ENCODE measurements at regions not wholly inside any gene's neighbourhood (a gene's known extent, or its start where the extent isn't known, plus 50 kb on each side); places are given as distances from the start of the nearest gene placed in this dataset.

DNA sequence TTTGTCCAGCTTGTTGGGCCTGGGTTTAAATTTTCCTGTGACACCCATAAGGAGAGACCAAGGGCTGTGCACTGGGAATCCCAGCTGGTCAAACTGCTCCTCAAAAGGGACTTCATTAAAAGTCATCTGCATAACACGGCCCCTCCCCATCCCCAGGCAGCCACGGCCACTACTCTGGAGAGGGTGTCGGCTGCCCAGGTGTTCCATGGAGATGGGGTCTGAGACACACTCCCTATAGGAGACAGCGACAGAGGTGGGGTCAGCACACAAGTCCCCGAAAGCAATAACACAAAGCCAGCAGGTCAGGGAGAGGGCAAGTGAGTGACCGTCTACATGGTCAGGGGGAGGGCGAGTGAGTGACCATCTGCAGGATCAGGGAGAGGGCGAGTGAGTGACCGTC lies 75.6 kb upstream of the BCL11B start:
- no peak for DNase-seq

DNA sequence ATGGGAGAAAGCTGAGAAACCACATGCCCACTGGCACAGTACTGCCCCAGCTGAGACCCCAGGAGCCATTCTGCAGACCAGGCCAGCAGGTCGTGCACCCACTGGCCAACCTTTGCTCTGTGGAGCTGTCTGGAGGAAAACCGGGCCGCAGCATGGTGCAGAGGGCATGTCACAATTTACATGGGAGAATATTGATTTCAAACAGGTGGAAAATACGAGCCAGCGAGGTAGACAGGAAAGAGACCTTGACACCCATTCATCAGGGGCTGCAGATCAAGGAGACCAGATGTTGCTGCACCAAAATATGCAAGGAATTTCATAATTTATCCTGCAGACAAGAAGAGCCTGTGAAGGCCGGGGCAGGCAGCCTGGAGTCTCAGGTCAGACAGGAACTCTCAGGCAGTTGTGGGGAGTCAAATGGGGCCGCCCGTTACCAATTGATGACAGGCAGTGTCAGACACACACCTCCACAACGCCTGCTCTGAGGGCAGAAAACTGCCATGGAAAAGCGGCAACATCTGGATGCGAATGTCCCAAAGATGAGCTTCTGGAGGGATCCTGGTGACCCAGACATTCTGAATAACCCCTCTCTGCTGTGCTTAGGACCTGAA lies 74.6 kb upstream of the BCL11B start:
- no peak for DNase-seq

DNA sequence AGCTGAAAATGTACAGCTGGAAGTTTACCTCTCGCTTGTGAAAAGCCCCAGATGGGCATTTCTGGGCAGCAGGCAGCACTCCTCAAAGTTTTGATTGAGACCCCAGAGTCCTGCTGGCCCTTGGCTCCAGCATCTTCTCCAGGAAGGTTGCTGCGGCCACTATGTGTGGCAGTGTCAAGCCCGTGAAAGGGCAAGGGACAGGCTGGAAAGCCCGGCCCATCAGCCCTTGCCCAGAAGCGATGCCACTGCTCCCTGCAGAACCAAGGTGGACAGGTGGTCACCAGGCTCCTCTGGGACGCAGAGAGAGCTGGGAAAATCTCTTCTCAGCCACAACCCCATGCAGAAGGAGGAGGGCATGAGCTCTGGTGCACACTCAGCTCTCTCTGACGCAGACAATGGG lies 73.5 kb upstream of the BCL11B start:
- DNase-seq: no peak

DNA sequence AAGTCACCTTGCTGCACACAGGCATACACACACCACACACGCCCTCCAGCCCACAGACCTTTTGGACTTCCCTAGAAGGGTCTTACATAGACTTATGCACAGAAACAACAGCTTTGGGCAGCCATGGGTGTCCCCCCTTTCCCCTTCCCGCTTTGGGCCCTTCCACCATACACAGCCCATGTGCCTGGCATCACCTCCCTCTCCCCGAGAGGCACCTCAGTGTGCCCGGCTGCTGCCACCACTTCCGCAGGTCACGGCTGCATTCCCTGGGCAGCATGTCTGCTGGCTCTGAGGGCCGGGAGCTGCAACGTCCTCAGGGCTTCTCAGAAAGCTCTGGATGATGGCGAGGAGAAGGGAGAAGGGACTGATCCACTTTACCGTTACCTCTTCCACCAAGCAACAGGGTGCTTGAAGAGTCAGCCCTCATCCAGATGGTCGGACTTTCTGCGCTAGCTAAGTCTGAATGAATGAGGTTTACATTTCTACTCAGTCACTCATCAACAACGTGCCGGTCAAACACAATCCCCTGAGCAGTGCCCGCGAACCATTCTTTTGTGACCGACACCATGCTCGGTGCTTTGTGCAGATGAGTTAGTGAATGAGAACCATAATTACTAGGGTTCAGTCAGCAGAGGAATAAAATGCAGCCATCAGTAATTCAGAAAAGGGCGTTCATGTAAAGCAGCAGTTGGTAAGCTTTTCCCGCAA lies 72.2 kb upstream of the BCL11B start:
- no peak for DNase-seq

DNA sequence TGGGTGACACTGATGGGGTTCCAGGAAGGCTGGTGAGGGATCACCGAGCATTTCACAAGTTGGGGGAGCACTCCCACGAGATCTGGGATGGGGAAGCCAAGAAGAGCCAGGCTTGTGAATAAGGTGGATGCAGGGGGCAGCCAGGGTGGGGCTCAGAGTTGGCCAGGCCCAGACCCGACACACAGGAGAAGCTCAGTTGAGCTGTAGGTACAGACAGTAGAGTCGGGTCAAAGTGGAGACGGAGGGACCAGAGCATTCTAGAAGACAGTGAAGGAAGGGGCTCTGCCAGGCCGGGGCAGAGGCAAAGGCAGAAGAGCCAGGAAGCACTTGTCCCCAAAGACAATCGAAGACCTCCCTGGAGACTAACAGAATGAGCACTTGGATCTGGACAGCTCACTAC lies 70.9 kb upstream of the BCL11B start:
- DNase-seq: no peak

DNA sequence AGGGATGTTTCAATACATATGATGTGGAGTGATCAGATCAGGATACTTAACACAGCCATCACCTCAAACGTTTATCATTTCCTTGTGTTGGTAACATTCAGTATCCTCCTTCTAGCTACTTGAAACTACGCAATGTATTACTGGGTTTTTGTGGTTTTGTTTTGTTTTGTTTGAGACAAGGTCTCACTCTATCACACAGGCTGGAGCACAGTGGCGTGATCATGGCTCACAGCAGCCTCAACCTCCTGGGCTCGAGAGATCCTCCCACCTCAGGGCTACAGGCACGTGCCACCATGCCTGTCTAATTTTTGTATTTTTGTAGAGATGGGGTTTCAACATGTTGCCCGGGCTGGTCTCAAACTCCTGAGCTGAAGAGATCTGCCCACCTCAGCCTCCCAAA lies 70.2 kb upstream of the BCL11B start:
- no peak for DNase-seq

DNA sequence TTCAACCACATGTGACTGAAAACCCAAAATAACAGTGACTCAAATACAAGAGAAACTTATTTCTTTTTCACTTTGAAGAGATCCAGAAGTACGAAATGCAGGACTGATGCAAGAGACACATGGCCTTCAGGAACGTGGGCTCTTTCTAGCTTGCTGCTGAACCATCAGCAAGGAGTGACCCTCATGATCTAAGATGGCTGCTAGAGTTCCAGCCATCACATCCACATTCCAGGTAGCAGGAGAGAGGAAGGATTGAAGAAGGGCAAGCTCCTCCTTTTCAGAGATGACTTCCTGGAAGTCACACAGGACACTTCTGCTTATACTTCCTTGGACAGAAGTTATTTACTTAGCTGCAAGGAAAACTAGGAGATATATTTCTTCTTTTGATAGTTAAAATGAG lies 67.6 kb upstream of the BCL11B start:
- no peak for DNase-seq

DNA sequence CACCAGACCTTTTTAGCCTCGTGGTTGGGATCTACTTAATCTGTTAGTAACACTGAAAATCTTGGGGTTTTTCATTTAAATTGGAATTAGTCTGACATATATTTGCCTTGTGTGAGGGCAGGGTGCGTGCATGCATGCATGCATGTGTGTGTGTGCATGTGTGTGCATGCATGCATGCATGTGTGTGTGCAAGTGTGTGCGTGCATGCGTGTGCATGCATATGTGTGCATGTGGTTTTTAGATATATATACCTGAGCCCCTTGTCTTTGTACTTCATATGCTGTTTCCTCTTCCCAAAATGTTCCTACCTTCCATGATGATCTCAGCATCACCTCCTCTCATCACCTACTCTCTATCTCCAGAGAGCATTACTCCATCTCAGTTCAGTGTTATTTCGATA lies 66.3 kb upstream of the BCL11B start:
- DNase-seq: no peak

DNA sequence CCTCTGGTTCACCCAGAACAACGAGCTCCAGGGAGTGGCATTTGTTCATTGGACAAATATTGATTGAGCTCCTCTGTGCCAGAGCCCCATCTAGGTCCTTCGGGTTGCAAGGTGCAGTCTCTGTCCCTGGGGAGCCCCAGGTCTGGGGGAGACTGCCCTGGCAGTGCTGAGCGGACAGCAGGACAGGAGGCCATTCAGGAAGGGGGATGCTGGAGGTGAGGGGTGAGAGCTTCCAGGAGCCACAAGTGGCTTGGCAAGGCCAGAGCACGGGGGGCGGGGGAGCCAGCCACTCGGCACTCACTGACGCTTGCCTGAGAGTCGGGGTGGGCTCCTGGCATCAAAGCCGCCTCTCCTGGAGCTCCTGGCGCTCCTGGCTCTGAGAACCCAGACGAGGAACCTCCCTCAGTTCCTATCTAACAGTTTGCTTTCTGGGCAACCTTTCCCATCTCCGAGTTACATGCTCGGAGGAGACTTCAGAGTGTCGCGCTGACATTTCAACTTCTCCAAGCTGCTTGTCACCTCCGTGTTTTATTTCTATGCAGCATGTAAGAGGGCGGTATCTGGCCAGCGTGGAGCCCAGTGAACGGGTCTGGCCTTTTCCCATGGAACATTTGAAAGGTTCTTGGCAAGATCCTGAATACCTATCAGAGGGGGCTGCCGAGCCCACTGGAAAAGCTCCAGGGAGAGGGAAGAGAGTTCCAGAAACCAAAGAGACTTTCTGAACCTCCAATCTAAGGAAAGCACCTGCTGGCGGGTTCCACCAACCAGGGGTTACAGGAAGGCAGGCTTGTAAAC lies 62.0 kb upstream of the BCL11B start:
- DNase-seq: no peak

DNA sequence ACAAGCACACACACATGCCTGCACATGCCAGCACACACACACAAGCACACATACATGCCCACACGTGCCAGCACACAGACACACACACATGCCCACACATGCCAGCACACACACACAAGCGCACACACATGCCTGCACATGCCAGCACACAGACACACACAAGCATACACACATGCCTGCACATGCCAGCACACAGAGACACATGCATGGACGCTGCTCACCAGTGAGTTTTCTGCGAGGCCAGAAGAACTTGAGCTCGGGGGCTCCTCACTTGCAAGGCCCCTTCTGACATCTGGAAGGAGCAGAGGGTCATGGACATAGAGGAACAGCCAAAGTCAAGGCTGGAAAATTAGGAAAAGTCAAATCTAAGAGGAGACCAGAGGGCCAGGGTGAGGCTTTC lies 61.2 kb upstream of the BCL11B start:
- DNase-seq: no peak

DNA sequence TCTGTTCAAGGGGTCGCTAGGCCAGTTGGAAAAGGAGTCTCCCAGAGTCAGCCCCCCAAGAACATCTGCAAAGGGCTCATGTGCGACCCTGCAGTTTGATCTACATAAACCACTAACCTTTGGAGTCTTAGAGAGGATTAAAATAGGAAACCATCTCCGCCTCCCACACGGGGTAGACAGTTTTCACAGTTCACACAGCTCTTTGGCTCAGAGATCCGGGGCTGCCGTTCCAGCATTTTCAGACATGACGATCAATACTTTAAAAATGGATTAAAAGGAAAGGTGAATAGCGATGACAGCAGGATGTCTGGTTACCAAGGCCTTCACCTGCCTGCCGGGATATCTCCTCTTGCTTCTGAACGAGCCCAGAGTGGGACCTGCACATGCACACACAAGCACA lies 59.8 kb upstream of the BCL11B start:
- DNase-seq: no peak

DNA sequence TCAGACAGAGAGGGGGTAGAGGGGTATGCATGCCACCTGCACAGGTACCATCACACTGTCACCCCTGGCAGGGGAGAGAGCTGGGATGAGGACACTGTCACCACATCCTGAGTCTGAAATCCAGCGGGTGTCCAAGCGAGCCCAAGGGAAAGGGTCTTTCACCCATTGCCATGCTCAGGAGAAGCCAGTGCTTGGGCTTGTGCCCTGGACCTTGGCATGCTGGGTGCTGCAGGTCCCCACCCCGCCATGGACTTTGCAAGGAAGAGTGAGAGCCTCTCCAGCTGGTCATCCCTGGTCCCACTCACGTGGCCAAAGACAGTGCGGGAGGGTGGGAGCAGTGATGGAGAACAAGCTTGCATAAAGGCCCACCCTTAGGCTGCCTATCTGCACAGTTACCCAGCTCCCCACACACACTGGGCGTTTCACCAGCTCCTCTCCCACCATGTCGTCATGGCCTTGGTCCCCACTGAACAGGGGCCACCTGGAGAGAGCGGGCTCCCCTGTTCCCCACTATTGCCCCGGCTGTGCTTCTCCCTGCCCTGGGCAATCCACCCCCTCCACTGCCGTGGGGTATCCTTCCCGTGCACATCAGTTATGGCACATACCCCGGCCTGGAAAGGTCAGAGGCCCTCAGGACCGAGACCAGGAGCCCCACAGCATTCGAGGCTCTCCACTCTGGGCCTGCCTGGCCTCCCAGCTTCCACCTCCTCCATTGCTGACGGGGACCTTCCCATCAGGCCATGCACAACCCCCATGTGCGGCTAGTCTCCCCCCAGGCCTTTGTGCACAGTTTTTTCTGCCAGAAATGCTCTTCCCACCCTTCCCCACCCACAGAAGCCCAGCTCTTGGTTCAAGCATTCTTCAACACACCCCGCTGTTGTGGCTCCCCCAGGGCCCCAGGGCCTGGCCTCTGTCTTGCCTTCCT lies 58.6 kb upstream of the BCL11B start:
- no peak for DNase-seq

DNA sequence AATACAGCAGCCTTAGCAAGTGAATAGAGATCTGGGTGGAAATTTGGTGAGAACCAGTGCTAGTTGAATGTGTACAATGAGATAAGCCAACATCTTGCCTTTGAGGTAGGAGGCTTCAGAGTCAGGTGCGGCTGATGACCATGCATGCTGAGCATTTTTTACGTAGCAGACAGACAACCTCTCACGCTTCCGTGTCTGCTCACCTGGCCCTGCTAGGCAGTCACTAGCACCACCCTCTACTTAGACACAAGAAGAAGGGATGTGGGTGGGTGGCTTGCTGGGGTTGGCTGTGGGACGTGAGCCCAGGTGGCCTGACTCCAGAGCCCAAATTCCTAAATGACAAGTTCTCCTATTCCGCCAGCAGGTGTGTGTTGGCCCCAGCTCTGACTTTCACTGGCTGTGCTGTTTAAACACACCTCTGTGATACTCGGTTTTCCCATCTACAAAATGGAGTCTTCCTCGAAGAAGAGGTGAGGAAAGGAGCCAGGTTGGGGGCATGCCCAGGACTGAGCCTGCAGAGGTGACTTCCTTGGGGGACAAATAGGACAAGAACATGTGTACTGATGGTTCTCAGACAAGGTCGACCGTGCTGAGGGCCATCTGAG lies 57.8 kb upstream of the BCL11B start:
- DNase-seq: no peak

DNA sequence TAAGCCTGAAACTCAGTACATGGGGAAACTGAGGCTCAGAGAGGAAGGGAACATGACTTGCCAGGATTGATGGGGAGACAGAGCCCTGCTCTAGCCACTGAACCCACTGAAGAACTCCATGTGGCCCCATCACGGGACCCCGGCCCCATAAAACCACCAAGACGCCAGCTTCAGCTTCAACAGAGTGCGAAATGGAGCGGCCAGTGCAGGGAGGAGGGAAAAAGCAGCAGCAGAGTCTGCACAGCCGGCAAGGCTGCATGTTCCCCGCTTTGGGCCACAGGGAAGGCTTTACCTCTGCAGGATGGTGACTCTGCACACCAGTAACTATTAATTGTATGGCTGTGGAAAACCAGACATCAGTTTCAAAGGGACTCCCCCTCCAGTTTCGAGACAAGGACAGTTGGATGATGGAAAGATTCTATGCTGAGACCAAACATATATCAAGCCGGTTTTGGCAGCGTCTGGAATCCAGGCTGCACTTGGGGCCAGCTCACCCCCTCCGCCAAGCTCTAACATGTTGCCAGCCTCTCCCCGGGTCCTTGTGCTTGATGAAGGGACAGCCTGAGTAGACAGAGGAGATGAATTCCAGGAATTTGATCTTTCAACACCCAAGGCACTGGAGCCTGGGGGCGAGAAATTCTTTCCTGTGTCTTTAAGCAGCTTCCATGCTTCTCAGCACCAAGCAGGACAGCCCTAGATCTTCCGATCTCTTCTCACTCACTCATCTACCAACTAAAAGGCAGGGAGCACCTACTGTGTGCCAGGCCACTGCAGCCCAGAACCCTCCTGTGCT lies 55.7 kb upstream of the BCL11B start:
- no peak for DNase-seq

DNA sequence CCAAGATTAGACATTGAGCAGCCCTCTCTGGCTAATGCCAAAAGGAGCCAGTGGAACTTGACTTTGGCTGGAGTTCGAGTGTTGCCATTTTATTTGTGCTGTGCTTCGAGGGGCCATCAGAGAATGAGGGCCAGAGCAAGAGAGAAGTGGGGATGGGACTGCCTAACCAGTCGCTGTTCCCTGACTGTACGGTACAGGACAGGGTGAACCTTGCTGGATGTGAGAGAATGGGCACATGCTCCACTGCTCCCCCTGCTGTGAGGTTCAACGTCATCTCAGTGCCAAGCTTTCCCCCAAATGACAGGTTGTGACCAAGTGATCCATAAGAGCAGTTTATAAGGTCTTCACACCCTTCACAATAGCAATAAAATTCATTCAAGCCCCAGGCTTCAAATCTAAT lies 55.1 kb upstream of the BCL11B start:
- peak; percentile 11 for DNase-seq

DNA sequence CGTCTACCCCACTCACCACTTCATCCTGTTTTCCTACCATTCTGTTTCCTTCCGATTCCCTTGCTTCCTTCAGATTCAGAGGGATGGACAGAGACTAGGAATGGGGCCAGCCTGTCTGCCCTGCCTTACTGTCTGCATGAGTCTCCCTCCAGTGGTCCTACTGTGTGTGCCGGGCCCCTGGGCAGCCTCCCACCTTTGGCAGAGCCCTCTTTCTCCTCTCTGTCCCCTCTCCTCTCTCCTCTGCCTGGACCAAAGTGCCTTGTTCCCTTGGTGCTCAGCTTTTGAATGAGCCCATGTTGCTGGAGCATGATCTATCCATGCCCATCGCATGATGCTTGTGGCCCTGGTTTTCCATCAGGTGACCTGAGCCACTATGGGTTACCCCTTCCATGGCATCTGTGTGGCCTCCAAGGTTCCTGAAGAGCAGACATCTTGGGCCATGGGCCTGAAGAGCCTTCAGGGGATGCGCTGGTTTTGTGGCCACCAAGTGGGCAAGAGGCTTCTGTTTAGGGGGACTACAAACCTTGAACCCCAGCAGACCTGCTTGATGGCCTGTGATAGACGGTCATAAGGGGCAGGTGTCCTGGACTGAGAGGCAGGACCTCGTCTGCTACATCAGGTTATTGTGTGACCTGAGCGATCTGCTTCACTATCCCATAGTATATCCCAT lies 54.2 kb upstream of the BCL11B start:
- DNase-seq: no peak

DNA sequence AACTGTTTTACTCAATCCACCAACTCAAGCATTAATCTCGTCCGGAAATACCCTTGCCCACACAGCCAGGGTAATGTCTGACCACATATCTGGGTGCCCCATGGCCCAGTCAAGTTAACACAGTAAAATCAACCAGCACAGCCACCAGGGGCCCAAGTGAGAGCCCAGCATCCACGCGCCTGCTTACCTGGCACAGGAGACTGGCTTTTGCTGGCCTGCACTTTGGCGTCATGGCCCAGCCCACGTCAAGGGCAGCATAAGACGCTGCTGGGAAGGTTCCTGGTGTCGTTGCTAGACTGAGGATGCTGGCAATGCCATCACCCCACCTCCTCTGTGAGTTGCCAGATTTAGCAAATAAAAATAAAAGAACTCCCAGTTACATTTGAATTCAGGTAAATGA lies 53.6 kb upstream of the BCL11B start:
- DNase-seq: no peak

DNA sequence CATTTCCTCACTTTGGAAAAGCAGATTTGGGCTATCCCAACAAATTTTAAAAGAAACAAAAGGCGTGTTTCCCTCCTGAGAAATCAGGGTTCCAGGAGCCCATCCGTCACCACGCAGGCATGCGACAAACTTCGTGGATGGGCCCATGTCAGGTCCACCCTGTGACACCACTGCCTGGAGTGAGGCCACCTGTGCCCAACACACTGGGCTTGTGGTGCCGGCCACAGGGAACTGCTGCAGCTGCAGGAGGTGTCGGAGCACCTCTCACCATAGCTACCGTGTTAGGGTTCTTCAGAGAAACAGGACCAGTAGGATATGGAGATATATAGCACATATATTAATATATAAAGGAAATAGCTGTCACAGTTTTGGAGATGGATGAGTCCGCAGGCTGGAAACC lies 53.0 kb upstream of the BCL11B start:
- DNase-seq: no peak

DNA sequence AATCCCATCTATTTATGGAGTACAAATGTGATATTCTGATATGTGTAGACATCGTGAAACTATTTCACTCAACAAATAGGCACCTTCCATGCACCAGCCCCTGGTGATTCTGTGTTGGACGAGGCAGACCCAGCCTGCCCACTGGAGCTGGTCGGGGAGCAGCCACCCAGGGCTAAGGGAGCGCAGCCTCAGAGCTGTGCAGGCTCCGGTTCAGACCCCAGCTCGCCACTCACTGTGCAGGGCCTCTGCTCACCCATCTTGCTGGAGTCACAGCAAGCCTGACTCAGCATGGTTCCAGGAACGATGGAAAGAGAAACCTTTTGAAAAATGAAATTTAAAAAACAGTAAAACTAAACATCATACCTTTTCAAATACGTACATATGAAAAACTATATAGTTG lies 52.3 kb upstream of the BCL11B start:
- DNase-seq: no peak

DNA sequence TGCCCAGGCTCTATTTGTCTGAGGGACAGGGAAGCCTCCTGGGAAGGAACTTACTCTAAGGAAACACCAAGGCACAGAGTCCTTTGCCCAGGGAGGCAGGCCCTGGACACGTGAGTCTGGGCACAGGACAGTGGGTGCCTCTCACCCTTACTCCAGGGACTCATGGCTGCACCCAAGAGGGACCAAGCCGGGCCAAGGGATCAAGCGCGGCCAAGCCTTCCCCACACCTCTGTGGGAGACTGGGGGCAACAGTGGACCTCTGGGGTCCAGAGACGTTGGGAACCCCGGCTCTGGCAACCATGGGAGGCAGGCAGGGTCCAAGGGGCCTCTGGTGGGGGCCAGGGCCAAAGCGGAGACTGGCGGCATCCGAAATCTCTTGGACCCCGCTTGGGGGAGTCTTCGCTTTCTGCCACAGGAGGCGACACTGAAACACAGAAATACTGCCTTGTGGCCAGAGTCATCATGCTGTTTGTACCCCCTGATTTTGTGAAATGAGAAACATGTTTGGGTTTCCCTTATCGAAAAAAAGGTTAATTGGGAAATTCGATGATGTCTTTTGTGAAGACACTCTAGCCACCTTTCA lies 51.7 kb upstream of the BCL11B start:
- no peak for DNase-seq
